ENCODE measurements at regions not wholly inside any gene's neighbourhood (a gene's known extent, or its start where the extent isn't known, plus 50 kb on each side); places are given as distances from the start of the nearest gene placed in this dataset.

DNA sequence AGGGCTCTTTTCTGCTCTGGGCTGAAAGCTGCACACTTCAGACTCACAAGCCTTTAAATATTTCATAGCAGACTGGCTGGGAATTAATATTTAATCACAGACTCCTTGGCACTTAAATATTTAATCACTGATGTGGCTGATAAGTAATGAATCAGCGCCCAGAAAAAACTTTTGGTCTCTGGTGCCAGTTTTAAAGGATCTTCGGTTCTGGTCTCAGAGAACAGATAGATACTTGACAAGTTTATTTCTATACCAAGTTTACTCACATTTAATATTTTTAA is 201.2 kb downstream of the MYCN start:
- H3K4me1 Mint-ChIP-seq (ENCODE audit: unreplicated experiment), result no peaks in the 10 kb centered on the region
- H3K27ac Mint-ChIP-seq (ENCODE audit: unreplicated experiment), result no peak overlapping the region
- H3K27me3 Mint-ChIP-seq (ENCODE audit: unreplicated experiment), result no peaks in the 10 kb centered on the region
- H3K4me3 Mint-ChIP-seq (ENCODE audit: unreplicated experiment), result no peak overlapping the region
- no peaks in the 10 kb centered on the region for H3K9me3 Mint-ChIP-seq (ENCODE audit: unreplicated experiment)
- TF ChIP-seq, protein P1, sequence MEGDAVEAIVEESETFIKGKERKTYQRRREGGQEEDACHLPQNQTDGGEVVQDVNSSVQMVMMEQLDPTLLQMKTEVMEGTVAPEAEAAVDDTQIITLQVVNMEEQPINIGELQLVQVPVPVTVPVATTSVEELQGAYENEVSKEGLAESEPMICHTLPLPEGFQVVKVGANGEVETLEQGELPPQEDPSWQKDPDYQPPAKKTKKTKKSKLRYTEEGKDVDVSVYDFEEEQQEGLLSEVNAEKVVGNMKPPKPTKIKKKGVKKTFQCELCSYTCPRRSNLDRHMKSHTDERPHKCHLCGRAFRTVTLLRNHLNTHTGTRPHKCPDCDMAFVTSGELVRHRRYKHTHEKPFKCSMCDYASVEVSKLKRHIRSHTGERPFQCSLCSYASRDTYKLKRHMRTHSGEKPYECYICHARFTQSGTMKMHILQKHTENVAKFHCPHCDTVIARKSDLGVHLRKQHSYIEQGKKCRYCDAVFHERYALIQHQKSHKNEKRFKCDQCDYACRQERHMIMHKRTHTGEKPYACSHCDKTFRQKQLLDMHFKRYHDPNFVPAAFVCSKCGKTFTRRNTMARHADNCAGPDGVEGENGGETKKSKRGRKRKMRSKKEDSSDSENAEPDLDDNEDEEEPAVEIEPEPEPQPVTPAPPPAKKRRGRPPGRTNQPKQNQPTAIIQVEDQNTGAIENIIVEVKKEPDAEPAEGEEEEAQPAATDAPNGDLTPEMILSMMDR (IDR thresholded peaks at IDR 0.05; ENCODE audit: unreplicated experiment), result no peak
- H3K36me3 Mint-ChIP-seq (ENCODE audit: low read depth, unreplicated experiment), result no peaks in the 10 kb centered on the region
- no peak for DNase-seq (ENCODE audit: low spot score)

DNA sequence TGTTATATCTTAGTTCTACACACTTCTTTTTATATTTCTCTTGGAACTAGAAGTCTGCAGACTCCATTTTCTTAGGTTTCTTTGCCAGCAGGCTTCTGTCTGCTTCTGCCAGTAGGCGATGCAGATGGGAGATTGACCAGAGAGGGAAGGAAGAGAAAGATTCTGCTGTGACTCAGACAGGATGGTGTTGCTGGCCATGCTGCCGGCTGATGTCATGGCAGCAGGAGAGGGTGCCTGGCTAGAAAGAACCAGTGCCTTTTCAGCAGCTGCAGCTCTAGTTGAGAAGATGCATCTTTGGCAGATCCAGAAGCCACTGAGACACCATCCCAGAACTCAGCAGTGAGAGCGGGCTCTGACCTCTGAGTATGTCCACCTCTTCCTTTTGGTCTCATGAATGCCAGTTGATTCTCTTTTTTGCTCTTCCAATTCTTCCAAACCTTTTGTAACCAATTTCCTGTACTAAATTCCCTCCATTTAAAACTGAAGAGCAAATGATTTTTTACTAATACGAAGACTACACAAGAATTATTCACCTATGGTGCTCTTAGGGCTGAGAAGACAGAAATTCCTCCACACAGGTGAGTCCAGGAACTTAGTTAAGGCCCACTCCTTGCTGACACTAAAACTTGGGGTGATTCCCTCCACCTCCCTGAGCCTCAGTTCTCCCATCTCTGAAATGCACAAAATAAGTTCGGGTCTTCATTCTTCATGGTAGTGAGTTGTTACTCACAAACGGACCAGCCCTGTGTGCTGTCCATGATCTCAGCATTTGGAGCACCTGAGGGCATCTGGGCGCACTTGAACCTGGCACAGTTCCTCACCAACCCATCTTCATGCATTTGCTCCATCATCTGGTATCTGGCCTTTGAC is 200.7 kb downstream of the MYCN start:
- Mint-ChIP-seq H3K9me3 (ENCODE audit: unreplicated experiment) (no peaks in the 10 kb centered on the region), H3K4me3 (ENCODE audit: unreplicated experiment) (no peak overlapping the region), H3K27me3 (ENCODE audit: unreplicated experiment) (peaks cover 2% of the 10 kb centered on the region), H3K36me3 (ENCODE audit: low read depth, unreplicated experiment) (no peaks in the 10 kb centered on the region), H3K27ac (ENCODE audit: unreplicated experiment) (no peak overlapping the region), H3K4me1 (ENCODE audit: unreplicated experiment) (no peaks in the 10 kb centered on the region)
- TF ChIP-seq, protein P1 (IDR thresholded peaks at IDR 0.05; ENCODE audit: unreplicated experiment), result no peak
- DNase-seq (ENCODE audit: low spot score), result no peak

DNA sequence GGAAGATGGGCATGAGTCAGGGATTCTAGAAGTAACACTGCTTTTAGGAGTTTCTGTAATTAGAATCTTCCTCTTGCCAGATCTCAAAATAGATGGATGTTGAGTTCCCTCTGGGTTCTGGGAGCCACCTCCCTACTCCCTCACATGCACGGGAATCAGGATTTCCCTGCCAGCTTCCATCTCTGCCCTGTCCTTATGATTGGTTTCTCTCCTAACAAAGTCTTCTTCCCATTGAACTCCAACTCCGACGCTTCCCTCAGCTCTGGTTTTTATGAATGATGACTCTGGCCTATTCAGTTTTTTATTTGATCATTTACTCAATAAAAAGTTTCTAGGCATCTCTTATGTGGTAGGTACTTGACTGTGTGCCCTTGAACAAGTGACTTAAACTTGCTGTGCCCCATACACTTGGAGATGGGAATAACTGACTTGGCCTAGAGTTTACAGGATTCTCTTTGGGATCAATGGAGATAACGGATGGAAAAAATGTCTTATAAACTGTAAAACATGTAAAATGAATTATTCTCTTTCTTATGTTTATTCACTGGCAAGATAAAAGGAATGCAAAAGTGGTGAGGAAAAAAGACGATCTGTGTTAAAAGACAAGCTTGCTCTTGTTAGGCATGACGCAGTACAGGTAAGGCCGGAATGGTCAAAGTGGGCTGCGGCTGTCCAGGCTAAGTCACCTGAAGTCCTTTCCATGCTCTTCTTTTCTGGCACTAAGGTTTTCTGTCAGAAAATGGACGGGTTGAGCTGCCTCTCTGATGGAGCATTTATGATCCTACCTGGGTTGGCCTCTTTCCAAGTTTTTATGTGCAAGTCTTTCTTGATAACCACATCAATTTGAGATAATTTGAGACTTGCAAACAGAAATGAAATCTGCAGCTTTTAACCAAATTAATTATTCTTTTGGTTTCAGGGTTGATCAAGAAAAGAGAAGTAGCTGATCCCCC is 199.6 kb downstream of the MYCN start:
- TF ChIP-seq, protein P1 (IDR thresholded peaks at IDR 0.05; ENCODE audit: unreplicated experiment), result no peak
- Mint-ChIP-seq H3K27ac (ENCODE audit: unreplicated experiment) (no peak overlapping the region), H3K4me1 (ENCODE audit: unreplicated experiment) (no peaks in the 10 kb centered on the region), H3K27me3 (ENCODE audit: unreplicated experiment) (peaks cover 2% of the 10 kb centered on the region), H3K4me3 (ENCODE audit: unreplicated experiment) (no peak overlapping the region), H3K9me3 (ENCODE audit: unreplicated experiment) (no peaks in the 10 kb centered on the region), H3K36me3 (ENCODE audit: low read depth, unreplicated experiment) (no peaks in the 10 kb centered on the region)
- no peak for DNase-seq (ENCODE audit: low spot score)

DNA sequence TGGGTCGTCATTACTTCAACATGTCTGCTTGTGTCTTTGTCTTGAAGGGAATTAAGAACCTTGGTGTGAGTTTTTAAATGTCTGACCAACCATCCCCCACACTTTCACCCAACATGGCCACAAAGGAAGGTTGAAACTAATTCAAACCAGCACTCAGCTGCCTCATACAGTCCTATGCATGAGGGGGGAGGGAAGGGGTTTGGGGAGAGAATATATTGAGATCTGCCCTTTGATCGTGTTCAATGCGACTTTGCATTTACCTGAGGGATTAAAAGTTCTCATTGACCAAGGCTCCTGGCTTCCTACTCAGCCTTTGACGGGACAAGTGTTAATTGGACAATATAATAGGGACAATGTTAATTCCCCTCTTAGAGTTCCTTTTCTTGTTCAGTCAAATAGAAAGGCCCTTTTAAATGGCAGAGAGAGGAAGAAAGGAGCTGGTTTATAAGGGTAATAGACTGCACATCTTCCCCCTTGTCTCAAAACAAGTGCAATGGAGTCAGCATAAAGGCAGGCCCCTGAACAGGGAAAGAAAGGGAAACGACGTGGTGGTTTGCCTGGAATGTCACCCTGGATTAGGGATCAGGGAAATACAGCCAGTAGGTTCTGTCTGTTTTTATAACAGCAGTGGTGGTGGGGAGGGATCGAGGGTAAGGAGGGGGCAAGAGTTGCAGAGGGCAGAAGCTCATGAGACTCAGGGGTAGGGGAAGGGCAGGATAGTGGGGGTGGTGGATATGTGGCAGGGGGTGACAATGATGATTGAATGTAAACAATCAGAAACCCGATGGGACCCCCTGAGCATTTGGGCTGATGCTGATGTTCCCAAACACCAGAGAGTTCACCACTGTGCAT is 198.7 kb downstream of the MYCN start:
- H3K27ac Mint-ChIP-seq (ENCODE audit: unreplicated experiment), result no peak overlapping the region
- TF ChIP-seq, protein P1 (IDR thresholded peaks at IDR 0.05; ENCODE audit: unreplicated experiment), result no peak
- no peaks in the 10 kb centered on the region for H3K36me3 Mint-ChIP-seq (ENCODE audit: low read depth, unreplicated experiment)
- no peaks in the 10 kb centered on the region for H3K4me1 Mint-ChIP-seq (ENCODE audit: unreplicated experiment)
- H3K4me3 Mint-ChIP-seq (ENCODE audit: unreplicated experiment), result no peak overlapping the region
- peaks cover 3% of the 10 kb centered on the region for H3K27me3 Mint-ChIP-seq (ENCODE audit: unreplicated experiment)
- DNase-seq (ENCODE audit: low spot score), result no peak
- H3K9me3 Mint-ChIP-seq (ENCODE audit: unreplicated experiment), result no peaks in the 10 kb centered on the region

All from endothelial cell (in vitro differentiated cells).